K562 (cell line): ENCODE measurements at regions not wholly inside any gene's neighbourhood (a gene's known extent, or its start where the extent isn't known, plus 50 kb on each side); places are given as distances from the start of the nearest gene placed in this dataset.

Experiments
- SIN3B ChIP-seq: fragments of 450-650 bp; IDR thresholded peaks from 2 replicates; pipeline ENCODE4 v1.6.1; 2017; ENCODE audit warnings: low read depth, mild to moderate bottlenecking, moderate library complexity
- ZNF133 ChIP-seq: fragments of 250-450 bp; sonication (Bioruptor Pico); IDR thresholded peaks from 2 replicates; pipeline ENCODE4 v1.4.0; 2020; ENCODE audit warnings: mild to moderate bottlenecking
- TF ChIP-seq, protein P1 (sequence below), 2 experiments: fragments of 450-650 bp in 1 of 2; sonication (generic) in 1 of 2; formaldehyde crosslinking in 1 of 2; IDR thresholded peaks in 1 of 2; conservative IDR thresholded peaks in 1 of 2; 2 replicates each; pipeline versions ENCODE4 v1.6.1 to v1.8.1; 2016 to 2023; ENCODE audit warnings: mild to moderate bottlenecking in 2 of 2, moderate library complexity in 2 of 2, inconsistent platforms in 1 of 2, missing genetic modification reagents in 1 of 2

DNA sequence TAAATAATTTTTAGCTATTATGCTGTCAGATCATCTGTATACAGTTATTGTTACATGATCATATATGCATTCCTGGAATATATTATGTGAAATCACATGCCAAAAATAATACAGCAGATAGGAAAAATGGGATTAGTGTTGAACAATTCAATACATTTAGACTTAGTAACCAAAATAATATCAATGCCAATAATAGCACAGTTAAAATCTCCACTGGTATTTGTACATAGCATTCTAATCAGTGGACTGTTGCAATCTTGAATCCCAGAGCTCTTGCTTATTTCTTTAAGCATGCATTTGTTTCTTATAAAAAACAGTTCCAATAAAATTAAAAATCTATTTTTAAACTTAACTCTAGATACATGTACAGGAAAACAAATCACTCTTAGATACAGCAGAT is 2772.2 kb downstream of the PCDH9 start:
- TF ChIP-seq ZNF133 (CRISPR knock-in tag) (no peak), SIN3B (no peak)
- TF ChIP-seq, protein P1, sequence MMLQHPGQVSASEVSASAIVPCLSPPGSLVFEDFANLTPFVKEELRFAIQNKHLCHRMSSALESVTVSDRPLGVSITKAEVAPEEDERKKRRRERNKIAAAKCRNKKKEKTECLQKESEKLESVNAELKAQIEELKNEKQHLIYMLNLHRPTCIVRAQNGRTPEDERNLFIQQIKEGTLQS (IDR thresholded peaks at IDR 0.05) = no peak
- TF ChIP-seq, protein P1 (CRISPR knock-in tag; conservative IDR thresholded peaks at IDR 0.05) = no peak
